ENCODE measurements at regions not wholly inside any gene's neighbourhood (a gene's known extent, or its start where the extent isn't known, plus 50 kb on each side); places are given as distances from the start of the nearest gene placed in this dataset.
A peak's percentile ranks its signal among the peaks of the same experiment; 100 is the strongest.

DNA sequence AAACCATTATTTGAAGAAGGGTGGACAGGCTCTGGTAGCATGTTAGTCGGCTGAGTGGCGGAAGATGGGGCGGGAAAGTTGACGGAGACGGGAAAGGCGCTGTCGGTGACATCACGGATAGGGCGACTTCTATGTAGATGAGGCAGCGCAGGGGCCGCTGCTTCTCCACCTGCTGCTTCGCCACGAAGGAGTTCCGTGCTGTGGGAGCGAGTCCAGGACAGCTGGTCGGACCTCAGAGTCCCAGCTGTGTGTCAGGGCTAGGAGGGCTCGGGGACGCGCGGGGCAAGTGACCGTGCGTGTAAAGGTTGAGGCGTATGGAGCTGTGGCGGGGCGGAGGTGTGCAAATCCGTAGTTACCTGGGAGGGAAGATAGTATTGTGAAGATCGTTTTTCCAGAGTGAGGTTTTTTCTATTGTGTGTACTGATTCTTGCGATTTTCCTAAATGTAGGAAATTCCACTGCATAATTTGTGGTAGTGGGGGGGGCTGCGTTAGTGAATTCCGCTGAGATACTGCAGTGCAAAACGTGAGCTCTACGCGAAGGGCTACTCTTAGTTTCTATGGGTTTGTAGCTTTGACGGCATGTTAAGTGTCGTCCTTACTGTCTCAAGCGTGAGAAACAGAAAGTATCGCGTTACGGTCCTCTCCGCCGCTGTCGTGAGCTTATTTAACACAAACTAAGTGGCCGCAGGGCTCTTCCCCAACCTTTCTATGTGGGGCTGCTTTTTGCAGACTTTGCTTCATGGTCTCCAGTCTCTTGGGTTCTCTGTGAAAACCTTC, 111.2 kb upstream of the NBPF11 start (continued):
- TF ChIP-seq, protein P1, sequence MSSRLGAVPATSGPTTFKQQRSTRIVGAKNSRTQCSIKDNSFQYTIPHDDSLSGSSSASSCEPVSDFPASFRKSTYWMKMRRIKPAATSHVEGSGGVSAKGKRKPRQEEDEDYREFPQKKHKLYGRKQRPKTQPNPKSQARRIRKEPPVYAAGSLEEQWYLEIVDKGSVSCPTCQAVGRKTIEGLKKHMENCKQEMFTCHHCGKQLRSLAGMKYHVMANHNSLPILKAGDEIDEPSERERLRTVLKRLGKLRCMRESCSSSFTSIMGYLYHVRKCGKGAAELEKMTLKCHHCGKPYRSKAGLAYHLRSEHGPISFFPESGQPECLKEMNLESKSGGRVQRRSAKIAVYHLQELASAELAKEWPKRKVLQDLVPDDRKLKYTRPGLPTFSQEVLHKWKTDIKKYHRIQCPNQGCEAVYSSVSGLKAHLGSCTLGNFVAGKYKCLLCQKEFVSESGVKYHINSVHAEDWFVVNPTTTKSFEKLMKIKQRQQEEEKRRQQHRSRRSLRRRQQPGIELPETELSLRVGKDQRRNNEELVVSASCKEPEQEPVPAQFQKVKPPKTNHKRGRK (tag; IDR thresholded peaks at IDR 0.05), result no peak
- TF ChIP-seq, protein P2, sequence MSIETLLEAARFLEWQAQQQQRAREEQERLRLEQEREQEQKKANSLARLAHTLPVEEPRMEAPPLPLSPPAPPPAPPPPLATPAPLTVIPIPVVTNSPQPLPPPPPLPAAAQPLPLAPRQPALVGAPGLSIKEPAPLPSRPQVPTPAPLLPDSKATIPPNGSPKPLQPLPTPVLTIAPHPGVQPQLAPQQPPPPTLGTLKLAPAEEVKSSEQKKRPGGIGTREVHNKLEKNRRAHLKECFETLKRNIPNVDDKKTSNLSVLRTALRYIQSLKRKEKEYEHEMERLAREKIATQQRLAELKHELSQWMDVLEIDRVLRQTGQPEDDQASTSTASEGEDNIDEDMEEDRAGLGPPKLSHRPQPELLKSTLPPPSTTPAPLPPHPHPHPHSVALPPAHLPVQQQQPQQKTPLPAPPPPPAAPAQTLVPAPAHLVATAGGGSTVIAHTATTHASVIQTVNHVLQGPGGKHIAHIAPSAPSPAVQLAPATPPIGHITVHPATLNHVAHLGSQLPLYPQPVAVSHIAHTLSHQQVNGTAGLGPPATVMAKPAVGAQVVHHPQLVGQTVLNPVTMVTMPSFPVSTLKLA (conservative IDR thresholded peaks at IDR 0.05), result no peak; a peak in 1 of 4 replicates
- TF ChIP-seq XRCC4 (IDR thresholded peaks at IDR 0.05; ENCODE audit: extremely low read depth, insufficient read depth, insufficient read length) (no peak), NFIX (CRISPR knock-in tag; IDR thresholded peaks at IDR 0.05; ENCODE audit: low read depth) (peak; percentile 8; the same call in 1 of the 2 replicates), HNRNPH1 (optimal IDR thresholded peaks at IDR 0.05; ENCODE audit: low read depth, low read length) (peak; percentile 58), TEAD1 (CRISPR knock-in tag; IDR thresholded peaks at IDR 0.05) (peak in 1 of 2 experiments; percentile 97; a peak in 2 of 4 replicates), GTF2F1 (IDR thresholded peaks at IDR 0.05; ENCODE audit: low read depth, low read length) (peak; percentile 97), ZNF347 (CRISPR knock-in tag; IDR thresholded peaks at IDR 0.05; ENCODE audit: low read depth) (peak; percentile 93), CREB1 (IDR thresholded peaks at IDR 0.05) (peak; percentile 81), CREB1 (CRISPR knock-in tag; IDR thresholded peaks at IDR 0.05) (peak; percentile 75), KAT2B (IDR thresholded peaks at IDR 0.05; ENCODE audit: low read depth, low read length) (no peak)
- TF ChIP-seq, protein P3, sequence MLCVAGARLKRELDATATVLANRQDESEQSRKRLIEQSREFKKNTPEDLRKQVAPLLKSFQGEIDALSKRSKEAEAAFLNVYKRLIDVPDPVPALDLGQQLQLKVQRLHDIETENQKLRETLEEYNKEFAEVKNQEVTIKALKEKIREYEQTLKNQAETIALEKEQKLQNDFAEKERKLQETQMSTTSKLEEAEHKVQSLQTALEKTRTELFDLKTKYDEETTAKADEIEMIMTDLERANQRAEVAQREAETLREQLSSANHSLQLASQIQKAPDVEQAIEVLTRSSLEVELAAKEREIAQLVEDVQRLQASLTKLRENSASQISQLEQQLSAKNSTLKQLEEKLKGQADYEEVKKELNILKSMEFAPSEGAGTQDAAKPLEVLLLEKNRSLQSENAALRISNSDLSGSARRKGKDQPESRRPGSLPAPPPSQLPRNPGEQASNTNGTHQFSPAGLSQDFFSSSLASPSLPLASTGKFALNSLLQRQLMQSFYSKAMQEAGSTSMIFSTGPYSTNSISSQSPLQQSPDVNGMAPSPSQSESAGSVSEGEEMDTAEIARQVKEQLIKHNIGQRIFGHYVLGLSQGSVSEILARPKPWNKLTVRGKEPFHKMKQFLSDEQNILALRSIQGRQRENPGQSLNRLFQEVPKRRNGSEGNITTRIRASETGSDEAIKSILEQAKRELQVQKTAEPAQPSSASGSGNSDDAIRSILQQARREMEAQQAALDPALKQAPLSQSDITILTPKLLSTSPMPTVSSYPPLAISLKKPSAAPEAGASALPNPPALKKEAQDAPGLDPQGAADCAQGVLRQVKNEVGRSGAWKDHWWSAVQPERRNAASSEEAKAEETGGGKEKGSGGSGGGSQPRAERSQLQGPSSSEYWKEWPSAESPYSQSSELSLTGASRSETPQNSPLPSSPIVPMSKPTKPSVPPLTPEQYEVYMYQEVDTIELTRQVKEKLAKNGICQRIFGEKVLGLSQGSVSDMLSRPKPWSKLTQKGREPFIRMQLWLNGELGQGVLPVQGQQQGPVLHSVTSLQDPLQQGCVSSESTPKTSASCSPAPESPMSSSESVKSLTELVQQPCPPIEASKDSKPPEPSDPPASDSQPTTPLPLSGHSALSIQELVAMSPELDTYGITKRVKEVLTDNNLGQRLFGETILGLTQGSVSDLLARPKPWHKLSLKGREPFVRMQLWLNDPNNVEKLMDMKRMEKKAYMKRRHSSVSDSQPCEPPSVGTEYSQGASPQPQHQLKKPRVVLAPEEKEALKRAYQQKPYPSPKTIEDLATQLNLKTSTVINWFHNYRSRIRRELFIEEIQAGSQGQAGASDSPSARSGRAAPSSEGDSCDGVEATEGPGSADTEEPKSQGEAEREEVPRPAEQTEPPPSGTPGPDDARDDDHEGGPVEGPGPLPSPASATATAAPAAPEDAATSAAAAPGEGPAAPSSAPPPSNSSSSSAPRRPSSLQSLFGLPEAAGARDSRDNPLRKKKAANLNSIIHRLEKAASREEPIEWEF (CRISPR knock-in tag; IDR thresholded peaks at IDR 0.05), result no peak
- TF ChIP-seq, protein P4, sequence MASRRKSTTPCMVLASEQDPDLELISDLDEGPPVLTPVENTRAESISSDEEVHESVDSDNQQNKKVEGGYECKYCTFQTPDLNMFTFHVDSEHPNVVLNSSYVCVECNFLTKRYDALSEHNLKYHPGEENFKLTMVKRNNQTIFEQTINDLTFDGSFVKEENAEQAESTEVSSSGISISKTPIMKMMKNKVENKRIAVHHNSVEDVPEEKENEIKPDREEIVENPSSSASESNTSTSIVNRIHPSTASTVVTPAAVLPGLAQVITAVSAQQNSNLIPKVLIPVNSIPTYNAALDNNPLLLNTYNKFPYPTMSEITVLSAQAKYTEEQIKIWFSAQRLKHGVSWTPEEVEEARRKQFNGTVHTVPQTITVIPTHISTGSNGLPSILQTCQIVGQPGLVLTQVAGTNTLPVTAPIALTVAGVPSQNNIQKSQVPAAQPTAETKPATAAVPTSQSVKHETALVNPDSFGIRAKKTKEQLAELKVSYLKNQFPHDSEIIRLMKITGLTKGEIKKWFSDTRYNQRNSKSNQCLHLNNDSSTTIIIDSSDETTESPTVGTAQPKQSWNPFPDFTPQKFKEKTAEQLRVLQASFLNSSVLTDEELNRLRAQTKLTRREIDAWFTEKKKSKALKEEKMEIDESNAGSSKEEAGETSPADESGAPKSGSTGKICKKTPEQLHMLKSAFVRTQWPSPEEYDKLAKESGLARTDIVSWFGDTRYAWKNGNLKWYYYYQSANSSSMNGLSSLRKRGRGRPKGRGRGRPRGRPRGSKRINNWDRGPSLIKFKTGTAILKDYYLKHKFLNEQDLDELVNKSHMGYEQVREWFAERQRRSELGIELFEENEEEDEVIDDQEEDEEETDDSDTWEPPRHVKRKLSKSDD (conservative IDR thresholded peaks at IDR 0.05; ENCODE audit: low read length), result peak; percentile 78; the same call in 1 of the 2 replicates
- TF ChIP-seq, protein P5, sequence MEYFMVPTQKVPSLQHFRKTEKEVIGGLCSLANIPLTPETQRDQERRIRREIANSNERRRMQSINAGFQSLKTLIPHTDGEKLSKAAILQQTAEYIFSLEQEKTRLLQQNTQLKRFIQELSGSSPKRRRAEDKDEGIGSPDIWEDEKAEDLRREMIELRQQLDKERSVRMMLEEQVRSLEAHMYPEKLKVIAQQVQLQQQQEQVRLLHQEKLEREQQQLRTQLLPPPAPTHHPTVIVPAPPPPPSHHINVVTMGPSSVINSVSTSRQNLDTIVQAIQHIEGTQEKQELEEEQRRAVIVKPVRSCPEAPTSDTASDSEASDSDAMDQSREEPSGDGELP (CRISPR knock-in tag; IDR thresholded peaks at IDR 0.05; ENCODE audit: borderline replicate concordance), result peak; percentile 65; the same call in 1 of the 2 replicates

All from K562 (cell line).